ENCODE measurements at regions not wholly inside any gene's neighbourhood (a gene's known extent, or its start where the extent isn't known, plus 50 kb on each side); places are given as distances from the start of the nearest gene placed in this dataset.

- no peak for TF ChIP-seq CTCF (conservative IDR thresholded peaks at IDR 0.05; ENCODE audit: low read depth, low read length)
- no peak for TF ChIP-seq EZH2 (IDR thresholded peaks at IDR 0.05; ENCODE audit: low read length, unreplicated experiment)
- no peak for TF ChIP-seq EZH2phosphoT487 (IDR thresholded peaks at IDR 0.05; ENCODE audit: borderline replicate concordance, low read length)
These were observed 645.6 kb downstream of the MMUT start for GRCh38 chr6:48817333-48818051.

All from PC-3 (cell line).